GM19372 (cell line): ENCODE measurements at regions not wholly inside any gene's neighbourhood (a gene's known extent, or its start where the extent isn't known, plus 50 kb on each side); places are given as distances from the start of the nearest gene placed in this dataset.

ENCODE experiments used
- ATAC-seq: cut with Tn5 transposase; IDR thresholded peaks from one replicate; pipeline ENCODE4 v1.9.1; 2021; ENCODE audit warnings: mild to moderate bottlenecking, low read depth, moderate library complexity; ENCODE audit not compliant: unreplicated experiment

DNA sequence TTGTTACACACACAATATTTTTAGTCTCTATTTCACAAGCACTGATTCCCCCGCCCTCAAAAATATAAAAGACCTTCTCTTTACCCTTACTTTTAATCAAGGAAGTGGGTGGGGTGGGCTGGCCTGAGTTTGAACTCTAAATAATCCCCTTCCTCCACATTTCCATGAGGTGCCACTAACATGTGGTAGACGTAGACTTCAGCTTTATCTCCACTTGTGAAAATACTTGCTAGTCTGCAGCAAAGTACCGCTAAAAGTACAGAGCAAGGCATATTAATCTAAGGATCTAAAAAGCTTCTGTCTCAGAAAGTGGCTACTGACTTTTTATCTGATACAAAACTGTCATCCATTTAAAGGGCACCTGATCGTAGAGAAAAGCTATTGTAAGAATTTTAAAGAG lies 739.6 kb upstream of the SLC10A2 start:
- ATAC-seq, result no peak

DNA sequence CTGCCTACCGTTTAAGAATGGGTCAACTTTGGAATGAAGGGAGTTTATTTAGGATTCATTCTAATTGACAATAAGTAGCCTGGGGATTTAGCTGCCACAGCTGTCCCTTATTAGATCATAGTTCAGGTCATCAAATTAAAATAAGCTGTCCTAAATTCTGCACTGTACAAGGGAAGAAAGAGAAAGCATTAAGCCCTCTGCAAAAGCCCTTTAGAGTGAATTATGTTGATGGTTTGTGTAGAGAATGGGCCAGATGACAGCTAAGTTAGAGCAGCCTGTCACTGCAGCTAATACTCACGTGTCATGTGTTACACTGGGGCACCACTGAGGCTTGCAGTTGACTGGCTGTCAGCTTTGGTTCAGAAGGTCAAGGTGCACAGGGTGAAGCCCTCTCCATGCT lies 737.1 kb upstream of the SLC10A2 start:
- no peak for ATAC-seq

DNA sequence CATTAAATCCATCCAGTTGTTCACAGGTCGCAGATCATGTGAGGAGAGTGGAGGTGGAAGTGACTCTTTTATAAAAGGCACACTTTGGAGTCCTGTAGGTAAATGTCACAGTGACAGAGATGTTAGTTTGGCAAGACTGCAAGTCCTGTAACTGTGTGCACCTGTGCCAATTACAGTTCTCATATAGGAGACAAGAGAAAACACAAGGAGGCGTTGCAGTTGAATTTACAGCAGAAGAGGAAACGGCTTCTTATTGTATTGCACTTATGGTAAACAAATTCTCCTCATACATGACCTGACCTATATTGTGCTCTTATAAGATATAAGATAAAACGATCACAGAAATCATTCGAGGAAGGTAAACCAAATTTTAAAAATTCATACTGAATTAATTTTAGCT lies 732.8 kb upstream of the SLC10A2 start:
- ATAC-seq, result no peak

DNA sequence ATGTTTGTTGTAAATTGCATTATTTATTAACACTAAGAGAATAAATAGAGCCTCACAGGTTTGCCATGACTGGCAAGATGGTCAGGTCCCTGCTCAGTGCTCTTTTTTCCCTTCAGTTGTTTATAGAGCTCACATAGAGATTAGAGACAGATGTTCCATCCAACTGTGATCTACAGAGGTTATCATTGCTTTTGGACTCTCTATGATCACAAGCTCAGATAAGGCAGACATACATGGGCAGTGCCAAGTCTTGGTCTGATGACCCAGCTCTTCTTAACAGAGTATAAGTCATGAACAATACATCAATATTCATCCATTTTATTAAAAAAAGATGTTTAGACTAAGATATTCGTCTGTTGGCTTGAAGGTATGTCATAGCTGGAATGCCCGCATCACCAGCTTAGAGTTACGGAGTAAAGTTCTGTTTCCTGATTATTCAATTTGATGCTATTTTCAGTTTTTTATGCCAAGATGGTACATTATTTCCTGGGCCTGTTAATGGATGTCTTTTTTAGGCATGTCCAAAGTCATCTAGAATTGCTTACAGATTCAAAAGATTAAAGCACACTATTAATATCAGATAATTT lies 729.8 kb upstream of the SLC10A2 start:
- no peak for ATAC-seq

DNA sequence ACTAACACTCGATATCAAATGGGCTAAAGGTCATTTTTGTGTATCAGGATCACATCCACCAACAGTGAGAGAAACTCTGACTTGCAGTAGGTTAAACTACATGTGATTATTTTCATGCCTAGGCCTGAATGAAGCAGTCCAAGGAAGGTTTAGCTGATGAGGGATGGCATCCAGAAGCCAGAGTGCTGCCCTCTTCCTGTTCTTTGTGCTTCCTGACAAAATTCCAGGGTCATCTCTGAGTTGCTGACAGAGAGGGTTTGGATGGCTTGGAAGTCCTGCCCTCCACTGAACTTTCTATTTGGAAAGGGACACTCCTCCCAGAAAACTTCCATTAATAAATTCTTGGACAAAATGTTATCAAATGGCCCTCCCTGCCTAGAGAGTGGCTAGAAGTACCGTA lies 728.3 kb upstream of the SLC10A2 start:
- no peak for ATAC-seq

DNA sequence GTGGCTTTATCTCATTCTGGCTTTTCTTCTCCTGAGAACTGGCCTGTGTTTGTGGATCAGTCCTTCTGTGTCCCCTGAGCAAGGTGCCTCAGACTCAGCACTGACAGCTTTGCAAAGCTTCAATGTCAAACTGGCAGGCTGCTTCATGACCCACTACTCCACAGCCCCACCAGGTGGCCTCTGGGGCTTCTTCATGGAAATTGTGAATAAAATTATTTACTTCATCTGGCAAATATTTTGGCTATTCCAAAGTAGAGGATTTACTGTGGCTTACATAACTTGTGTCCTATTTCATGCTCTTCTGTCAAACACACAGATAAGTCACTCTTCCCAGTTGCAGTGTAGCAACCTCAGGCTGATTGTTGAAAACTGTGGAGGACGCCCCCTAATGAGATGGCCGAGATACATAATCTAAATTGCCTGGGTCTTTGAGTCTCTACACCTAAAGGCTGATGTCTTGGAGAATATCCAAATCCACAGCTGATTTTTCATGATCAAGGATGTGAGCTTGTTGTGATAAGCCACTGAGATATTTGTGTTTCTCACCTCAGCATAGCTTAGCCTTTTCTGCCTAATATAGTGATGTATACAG lies 721.9 kb upstream of the SLC10A2 start:
- ATAC-seq, result no peak

DNA sequence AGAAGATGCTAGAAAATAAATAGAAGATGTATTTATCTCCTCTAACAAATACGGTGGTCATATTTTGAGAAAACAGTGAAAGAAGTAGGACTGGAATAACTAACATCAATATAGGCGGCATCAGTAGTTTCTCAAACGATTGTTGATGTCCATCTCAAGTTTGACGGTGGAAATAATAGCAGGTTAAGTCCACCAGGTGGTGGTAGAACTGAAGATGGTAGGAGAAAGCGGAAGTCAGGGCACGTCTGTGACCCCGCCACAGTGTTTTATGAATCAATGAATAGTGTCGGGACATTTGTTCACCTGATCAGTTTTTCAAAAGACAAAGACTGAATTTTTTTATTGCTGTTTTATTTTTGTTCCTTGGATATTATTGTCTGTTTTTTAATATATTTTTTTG lies 706.4 kb upstream of the SLC10A2 start:
- no peak for ATAC-seq

DNA sequence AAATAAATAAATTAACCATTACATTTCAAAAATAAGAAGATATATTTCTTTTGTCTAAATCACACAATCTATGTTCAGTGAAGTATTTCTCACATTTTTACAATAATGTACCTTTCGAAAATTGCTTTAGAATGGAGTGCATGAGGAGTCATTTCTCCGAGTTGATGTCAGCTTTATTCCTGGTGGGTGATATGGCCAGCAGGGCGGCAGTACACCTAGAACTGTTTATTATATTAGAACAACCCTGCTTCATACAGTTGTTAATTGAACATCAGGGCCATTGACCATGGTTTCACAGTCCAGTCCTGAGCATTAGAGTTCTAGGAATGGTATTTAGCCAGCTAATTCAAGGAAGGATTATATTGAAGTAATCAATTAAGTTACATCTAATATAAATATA lies 696.3 kb upstream of the SLC10A2 start:
- no peak for ATAC-seq

DNA sequence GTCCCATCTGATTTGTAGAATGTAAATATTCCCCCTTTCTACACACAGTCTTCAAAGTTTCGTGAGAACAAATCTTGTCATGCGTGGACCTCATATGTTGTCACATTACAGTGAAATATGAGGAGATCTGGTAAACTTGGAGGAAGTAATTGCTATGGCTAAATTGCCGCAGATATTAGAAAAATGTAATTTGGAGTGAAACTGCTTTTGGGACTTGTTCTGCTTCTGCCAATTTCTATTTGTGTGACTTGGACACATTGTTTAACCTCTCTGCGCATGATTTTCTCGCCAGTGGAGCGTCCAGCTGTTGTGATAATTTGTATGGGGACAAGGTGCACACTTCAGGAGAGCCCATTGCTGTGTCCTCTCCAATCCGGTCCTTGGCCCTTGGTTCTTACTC lies 693.1 kb upstream of the SLC10A2 start:
- ATAC-seq, result no peak

DNA sequence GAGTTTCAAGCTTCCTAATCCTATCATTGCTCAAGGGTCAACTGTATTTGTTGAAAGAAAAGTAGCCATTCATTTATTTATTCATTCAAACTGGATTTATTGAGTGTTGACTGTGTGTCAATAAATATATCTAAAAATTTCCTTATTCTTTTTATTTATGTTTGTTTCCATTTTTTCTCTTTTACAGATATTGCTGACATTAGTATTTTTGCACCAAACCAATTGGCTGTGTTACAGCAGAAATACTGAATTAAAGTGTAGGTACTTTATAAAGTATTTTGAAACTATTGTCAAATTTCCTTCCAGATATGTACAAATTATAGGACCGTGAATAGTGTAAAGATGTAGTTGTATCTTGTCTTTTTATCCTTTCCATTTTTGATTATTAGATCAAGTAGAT lies 692.0 kb upstream of the SLC10A2 start:
- ATAC-seq, result no peak

DNA sequence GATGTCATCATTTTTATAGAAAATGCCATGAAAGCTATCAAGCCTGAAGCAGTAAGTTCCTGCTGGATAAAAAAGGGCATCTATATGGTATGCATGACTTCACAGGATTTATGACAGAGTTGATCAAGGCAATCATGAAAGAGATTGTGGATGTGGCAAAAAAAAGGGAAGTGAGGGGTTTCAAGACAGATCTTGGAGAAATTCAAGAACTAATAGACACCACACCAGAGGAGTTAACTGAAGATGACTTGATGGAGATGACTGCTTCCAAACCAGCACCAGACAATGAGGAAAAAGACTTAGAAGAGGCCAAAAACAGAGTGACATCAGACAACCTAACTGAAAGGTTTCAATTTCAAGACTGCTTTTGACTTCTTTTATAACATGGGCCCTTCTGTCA lies 691.1 kb upstream of the SLC10A2 start:
- ATAC-seq, result no peak

DNA sequence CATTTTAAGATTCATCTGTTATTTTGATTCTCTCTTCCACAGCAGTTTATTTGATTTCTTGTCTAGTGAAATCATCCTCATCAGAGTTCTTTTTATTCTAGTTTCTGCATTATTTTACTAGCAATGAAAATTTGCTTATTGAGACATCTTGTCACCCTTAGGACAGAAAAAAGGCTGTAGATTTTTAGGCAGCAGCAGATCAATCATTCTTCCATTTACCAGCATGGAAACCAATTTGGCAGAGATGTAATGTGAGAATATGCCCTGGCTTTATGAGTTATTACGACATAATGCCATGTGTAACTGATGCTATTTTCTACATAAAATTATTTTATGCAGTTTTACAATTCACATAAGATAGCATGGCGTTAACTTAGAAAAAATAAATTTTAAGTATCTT lies 688.6 kb upstream of the SLC10A2 start:
- no peak for ATAC-seq

DNA sequence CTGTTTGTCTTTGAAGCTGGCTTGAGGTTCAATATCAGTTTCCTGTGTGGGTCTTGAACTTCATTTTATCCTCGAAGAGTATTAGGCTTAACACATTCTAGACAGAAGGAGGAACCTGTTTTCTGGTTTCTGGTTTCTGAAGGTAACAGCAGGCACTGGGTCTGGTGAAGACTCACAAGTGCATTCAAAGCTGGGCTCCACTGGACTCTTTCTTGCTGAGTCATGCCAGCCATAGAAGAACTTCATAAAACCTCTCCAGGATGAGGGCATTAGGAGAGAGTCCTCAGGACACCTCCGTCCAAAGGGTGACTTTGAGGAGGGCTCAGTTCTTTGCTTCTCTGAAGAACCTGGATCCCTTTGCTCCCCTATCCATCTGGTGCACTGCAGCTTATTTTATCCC lies 668.6 kb upstream of the SLC10A2 start:
- ATAC-seq, result no peak

DNA sequence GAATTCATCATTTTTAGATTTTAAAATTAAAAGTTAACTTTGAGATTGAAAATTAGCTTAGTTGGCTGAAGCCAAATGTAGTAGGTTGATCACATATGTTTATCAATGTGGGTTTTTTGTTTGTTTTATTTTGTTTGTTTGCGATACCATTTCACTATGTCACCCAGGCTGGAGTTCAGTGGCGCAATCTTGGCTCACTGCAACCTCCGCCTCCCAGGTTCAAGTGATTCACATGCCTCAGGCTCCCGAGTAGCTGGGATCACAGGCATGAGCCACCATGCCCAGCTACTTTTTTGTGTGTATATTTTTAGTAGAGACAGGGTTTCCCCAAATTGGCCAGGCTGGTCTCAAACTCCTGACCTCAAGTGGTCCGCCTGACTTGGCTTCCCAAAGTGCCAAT lies 665.7 kb upstream of the SLC10A2 start:
- ATAC-seq, result no peak

DNA sequence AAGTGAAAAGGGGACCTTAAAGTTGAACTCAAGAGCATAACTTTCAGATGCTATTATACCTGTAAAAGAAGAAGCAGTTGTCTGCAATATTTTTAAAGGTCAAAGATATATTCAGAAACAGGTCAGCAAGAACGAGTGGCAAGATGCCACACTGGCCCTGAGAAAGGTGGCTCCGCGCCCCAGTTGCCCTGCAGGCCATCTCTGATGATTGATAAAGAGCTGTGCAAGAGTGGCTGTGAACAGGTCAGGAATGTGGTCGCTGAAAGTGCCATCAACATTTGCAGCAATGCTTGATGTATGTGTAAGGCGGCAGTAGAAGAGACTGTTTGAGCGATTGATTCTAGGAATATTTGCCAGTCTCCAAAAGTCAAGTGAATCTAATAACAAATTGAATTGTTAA lies 664.2 kb upstream of the SLC10A2 start:
- ATAC-seq, result no peak

DNA sequence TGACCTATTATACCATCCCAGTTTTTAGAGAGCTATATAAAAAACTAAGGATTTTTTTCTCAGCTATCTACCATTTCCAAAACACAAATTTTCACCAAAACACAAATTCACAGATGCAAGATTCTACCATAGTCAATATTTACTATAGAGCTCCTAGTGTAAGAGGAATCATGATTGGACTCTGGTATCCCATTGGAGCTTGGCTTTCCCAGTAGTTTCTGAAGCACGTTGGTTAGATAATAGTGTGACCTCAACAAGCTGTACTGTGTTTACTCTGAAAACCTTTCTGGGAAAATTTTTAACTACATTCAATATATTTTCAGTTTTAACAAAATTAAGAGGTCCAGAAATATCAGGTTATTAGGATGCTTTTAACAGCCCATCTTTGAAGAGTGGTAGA lies 660.6 kb upstream of the SLC10A2 start:
- ATAC-seq, result no peak

DNA sequence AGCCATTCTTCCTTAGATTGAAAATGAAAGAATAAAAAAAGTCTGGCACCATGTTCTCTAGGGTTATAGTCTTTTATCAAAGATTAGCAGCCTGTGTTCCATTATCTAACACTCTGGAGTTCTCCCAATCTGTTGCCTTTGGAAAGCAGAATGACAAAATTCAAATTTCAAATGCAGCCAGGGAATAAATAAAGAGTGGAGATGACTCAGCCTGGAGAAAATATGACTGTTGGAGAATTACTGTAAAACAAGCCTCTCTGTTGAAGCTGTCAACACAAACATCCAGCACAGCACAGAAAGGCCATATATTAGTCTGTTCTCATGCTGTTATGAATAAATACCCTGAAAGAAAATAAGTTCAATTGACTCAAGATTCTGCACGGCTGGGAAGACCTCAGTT lies 650.5 kb upstream of the SLC10A2 start:
- no peak for ATAC-seq

DNA sequence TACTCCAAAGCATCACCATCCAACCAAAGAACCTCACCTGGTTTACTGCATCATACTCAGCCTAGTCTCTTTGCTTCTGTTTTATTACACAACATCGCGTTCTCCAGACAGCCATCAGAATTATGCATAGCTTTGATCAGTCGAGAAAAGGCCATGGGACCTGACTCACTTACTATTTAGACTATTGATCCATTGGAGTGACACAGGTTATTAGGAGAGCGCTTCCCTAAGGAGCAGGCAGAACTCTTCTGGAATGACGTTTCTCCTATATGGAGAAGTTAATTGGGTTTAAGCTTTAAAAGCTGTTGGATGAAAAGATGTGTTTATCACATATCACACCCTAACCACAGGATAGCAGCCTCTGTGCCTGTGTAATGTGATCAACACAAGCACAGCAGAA lies 649.1 kb upstream of the SLC10A2 start:
- ATAC-seq, result no peak

DNA sequence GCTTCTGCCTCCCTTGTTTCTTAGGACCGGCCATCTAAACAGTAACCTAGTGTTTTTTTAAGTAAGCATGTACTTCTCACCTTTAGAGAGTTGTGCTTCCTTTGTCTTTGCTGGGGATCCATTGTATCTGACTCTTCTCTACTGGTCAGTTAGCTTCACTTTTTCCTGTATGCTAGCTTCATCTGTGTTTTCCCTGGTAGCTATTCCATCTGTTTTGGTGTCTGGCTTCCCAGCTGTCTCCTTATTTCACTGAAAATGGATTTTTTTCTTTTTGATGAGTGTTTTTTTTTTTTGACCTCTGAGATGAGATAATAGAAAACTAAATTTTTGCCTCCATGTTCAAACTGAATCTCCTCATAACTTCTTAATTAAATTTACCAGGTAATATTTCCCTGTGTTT lies 637.0 kb upstream of the SLC10A2 start:
- ATAC-seq, result no peak

DNA sequence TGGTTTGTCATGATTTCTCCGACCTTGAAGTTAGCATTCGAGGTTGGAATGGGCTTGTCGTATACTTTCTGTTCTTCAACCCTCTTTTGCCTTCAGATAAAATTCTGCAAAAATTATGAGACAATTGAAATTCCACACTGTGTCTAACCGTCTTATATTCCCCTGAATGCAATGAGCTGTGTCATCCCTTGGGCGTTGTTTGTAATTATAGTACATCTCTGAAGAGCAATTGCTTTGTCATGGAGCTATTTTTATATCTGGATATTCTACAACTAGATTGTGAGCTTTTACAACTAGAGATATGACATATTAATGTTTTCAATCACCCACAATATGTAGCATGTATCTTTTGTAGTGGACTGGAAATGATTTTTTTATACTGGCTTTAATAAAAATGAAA lies 631.8 kb upstream of the SLC10A2 start:
- ATAC-seq, result no peak

DNA sequence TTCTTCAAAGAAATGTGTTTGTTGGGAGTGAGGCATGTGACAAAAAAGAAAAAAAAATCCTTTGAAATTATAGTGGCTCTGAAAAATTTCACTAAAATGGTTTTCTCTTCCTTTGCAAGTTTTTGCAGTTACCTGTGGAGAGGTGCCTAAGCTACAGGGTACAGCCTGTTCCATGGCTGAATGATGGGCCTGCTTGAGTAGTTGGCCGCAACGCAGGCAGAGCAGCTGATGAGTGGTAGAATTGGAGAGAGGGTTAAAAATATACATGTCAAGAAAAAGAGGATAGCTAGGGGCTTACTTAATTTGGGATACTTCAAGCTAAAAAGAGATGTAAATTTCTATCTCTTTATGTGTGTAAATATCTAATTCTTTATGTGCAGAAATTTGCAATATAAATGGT lies 629.1 kb upstream of the SLC10A2 start:
- ATAC-seq, result no peak

DNA sequence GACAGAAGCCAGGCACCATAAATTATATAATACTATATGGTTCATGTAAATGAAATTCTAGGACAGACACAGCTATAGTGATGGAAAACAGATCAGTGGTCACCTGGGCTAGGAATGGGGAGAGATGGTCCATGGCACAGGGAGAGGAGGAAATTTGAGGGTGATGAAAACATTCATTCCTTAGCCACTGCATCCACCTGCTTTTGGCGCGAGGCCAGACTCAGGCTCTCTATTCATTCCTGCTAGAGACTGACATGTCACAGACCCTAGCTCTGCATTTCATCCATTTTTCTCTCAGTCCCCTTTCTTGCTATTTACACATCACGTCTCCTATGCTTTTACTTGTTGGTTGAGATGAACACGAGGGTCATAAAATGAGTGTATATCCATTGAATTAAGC lies 628.3 kb upstream of the SLC10A2 start:
- ATAC-seq, result no peak

DNA sequence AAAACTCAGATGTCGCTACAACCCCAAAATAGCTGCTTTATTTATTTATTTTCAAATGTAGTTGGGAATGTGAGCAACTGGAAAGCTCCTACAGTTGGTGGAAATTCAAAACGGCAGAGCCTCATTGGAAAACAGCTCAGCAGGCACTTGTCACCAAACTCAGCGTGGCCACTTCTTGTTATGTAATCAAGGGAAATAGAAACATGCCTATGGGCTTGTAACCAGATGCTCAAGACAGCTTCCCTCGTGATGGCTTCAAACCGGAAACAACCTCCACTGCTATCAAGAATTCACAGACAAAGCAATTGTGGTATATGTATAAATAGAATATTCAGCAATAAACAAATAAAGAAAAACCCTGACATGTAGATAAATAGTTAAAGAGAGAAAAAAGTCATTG lies 627.8 kb upstream of the SLC10A2 start:
- no peak for ATAC-seq
